ENCODE measurements at regions not wholly inside any gene's neighbourhood (a gene's known extent, or its start where the extent isn't known, plus 50 kb on each side); places are given as distances from the start of the nearest gene placed in this dataset.

DNA sequence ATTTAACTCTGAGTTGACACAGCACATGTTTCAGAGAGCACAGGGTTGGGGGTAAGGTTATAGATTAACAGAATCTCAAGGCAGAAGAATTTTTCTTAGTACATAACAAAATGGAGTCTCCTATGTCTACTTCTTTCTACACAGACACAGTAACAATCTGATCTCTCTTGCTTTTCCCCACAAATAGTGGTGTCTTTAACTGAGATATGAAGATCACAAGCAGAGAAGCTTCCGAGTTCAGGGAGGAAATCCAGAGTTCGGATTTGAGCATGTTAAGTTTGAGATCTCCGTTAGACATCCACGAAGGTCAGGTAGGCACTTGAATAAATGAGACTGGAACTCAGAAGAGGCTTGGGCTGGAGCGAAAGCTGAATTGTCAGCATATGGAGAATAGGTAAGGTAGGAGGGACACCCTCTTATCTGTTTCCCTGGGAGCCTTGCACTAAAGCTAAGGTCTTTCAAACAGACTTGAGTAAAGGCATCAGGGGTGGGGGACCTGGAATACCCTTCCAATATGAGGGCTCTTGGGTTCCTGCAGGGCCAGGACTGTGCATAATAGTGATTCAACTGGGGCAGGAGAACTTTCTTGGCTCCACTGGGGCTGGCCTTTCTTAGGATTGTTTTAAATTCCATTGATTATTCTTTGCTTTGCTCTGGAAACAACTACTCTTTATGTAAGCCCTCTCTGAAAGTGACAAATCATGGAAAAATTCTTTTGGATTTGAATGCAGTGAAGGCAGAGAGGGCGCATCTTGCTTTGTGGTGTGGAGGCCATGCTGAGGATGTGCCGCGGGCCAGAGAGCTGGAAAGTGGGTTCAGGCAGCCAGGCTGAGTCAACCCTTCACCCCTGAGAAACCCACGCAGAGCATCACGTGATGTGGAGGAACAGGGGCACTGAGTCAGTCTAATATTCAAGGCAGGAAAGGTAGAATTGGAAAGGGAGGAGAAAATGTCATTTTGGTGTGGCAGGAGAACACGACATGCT is 62.7 kb upstream of the AMPD3 start:
- no peak overlapping the region for H3K4me3 Mint-ChIP-seq
- ChIA-PET POLR2A (no interaction called here), CTCF (no interaction called here)
- DNase-seq: no peak
- H3K9me3 Mint-ChIP-seq: no peaks in the 10 kb centered on the region
- no peak overlapping the region for H3K27ac Mint-ChIP-seq
- no peaks in the 10 kb centered on the region for H3K4me1 Mint-ChIP-seq
- no peaks in the 10 kb centered on the region for H3K36me3 Mint-ChIP-seq (ENCODE audit: low read depth)
- H3K27me3 Mint-ChIP-seq: peaks cover 19% of the 10 kb centered on the region

DNA sequence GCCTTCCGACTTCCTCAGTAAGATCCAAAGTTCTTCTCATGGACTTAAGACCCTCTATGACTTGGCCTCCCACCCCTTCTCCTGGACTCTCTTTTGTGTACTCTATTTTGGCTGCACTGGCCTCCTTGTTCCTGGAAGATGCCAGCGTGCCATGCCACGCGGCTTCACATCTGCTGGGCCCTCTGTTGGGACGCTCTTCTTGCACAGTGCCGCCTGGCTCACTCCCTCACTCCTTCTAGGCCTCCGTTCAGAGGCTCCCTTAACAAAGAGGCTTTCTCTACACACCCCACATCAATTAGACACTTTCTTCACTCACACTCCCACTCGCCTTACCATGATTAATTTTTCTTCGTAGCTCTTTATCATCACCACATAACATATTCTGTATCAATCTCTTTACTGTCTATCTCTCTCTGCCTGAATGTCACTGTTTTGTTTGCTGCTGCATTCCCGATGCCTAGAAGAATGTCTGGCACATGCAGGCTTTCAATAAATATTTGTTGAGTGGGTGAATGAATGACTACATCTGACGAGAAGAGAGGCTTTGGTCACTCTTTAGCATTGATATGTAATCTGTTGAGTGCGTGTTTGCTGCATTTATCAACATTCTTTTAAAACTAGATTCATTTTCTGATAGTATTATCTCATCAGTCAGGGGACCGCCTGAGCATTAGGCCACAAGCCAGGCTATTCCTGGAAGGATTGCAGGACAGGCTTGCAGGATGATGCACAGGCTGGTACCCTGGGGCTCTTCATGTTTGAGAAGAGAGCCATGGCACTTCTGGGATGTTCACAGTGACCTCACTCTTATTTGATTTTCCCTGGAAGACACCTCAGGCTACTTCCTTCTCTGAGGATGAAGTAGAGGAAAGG is 60.6 kb upstream of the AMPD3 start:
- DNase-seq: no peak
- H3K4me3 Mint-ChIP-seq: no peak overlapping the region
- H3K9me3 Mint-ChIP-seq: no peaks in the 10 kb centered on the region
- H3K36me3 Mint-ChIP-seq (ENCODE audit: low read depth): no peaks in the 10 kb centered on the region
- peaks cover 19% of the 10 kb centered on the region for H3K27me3 Mint-ChIP-seq
- CTCF ChIA-PET: interaction anchor here (1.4 kb wide), 1 partner anchor 10 kb away, joined by 3 read pairs; no protein-coding TSS in a partner anchor
- no peaks in the 10 kb centered on the region for H3K4me1 Mint-ChIP-seq
- no peak overlapping the region for H3K27ac Mint-ChIP-seq
- POLR2A ChIA-PET: no interaction called here

DNA sequence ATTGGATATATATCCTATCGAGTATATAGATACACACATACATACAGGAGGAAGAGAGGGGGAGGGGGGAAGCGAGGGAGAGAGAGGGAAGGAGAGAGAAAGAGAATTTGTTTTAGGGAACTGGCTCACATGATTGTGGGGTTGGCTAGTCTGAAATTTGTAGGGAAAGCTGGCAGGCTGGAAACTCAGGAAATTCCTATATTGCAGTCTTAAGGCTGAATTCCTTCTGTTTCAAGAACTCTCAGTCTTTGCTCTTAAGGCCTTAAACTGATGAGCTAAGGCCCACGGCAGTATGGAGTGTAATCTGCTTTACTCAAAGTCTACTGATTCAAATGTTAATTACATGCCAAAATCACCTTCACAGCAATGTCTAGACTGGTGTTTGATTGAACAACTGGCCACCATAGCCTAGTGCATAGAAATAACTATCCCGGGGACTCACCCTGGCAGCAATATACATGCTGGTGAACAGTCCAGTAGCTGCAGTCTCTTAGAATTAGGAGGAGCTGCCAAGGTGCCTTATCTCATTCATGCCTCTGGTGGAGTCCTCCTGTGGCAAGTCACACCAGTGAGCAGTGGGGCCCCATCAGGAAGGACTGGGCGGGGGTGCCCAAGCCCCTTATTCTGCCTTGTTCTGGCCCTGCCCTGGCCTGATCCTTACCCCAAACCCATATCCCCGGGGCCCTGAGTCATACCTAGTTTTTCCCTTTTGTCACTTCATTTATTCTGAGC is 59.7 kb upstream of the AMPD3 start:
- peaks cover 1% of the 10 kb centered on the region for H3K4me1 Mint-ChIP-seq
- H3K4me3 Mint-ChIP-seq: no peak overlapping the region
- ChIA-PET POLR2A (no interaction called here), CTCF (interaction anchor here (0.5 to 1.4 kb wide), 5 partner anchors 9 to 163 kb away, joined by 3 to 4 read pairs (median 3); no protein-coding TSS in a partner anchor)
- H3K27ac Mint-ChIP-seq: no peak overlapping the region
- DNase-seq: no peak
- peaks cover 16% of the 10 kb centered on the region for H3K27me3 Mint-ChIP-seq
- no peaks in the 10 kb centered on the region for H3K9me3 Mint-ChIP-seq
- no peaks in the 10 kb centered on the region for H3K36me3 Mint-ChIP-seq (ENCODE audit: low read depth)

DNA sequence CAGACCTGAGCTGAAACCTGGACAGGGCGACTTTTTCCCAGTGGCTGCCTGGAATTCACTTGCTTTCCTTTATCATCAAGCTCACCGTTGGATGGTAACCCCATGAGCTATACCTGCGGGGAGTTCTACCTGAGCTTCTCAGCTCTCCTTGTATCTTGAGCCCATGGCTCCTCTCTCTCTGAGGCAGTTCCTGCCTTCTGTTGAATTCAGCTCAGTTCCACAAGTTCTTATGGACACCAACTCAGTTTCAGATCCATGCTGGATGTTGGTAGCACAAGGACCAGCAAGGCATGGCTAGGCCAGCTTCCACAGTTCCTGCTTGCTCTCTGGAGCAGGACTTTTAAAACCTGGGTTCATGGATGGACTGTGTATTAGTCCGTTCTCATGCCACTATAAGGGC is 58.3 kb upstream of the AMPD3 start:
- no peak overlapping the region for H3K27ac Mint-ChIP-seq
- peaks cover 9% of the 10 kb centered on the region for H3K27me3 Mint-ChIP-seq
- POLR2A ChIA-PET: no interaction called here

DNA sequence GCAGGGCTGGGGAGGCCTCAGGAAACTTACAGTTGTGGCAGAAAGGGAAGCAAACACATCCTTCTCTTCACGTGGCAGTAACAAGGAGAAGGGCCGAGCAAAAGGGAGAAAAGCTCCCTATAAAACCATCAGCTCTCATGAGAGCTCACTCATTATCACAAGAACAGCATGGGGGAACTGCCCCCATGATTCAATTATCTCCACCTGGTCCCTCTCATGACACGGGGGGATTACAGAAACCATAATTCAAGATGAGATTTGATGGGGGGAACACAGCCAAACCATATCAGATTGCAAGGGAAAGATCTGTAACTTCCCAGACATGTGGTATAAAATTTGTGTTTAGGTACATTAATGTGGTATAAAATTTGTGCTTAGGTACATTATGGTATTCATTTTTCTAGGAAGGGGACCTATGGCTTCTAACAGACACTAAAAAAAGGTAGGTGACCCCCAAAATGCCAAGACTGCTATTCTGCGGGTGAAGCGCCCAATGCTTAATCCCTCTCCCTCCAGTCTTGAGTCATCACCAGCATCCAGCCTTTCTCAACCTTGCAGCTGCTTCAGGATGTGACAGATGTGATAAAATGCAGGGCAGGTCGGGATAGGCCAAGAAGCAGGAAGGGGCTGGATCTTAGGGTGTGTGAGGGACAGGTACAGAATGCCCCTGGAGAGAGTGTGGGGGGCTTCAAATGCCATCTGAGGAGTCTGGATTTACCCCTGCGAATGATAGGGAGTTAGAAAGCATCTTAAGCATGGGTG is 57.7 kb upstream of the AMPD3 start:
- no peak overlapping the region for H3K27ac Mint-ChIP-seq
- CTCF ChIA-PET: interaction anchor here (0.7 to 0.9 kb wide), 2 partner anchors 8 to 30 kb away, joined by 3 read pairs; no protein-coding TSS in a partner anchor
- POLR2A ChIA-PET: no interaction called here

More for the DNA sequence above, 58.3 kb upstream of the AMPD3 start:
- peaks cover 13% of the 10 kb centered on the region for H3K4me1 Mint-ChIP-seq
- CTCF ChIA-PET: interaction anchor here (0.7 to 1.1 kb wide), 3 partner anchors 9 to 138 kb away, joined by 3 read pairs; no protein-coding TSS in a partner anchor
- no peak overlapping the region for H3K4me3 Mint-ChIP-seq
- DNase-seq: no peak
- no peaks in the 10 kb centered on the region for H3K36me3 Mint-ChIP-seq (ENCODE audit: low read depth)
- no peaks in the 10 kb centered on the region for H3K9me3 Mint-ChIP-seq

DNA sequence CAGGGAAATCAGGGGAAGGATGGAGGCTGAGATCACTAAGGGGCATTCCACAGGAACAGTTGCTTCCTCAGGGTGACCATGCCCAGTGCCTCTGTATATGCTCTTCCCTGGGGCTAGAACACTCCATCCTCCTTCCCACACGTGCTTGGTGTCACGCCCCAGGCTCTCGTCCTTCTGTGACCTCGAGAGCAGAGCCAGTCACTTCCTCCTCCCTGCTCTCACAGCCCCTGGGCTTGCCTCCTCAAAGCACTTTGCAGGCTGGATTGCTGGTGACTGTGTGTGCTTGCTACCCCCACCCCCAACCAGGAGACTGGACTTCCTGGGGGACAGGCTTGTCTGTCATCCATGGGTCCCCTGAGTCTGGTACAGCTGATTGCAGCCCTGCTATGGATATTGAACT is 56.5 kb upstream of the AMPD3 start:
- Mint-ChIP-seq H3K27me3 (no peaks in the 10 kb centered on the region), H3K36me3 (ENCODE audit: low read depth) (no peaks in the 10 kb centered on the region), H3K27ac (no peak overlapping the region), H3K4me1 (peaks cover 13% of the 10 kb centered on the region), H3K9me3 (no peaks in the 10 kb centered on the region), H3K4me3 (no peak overlapping the region)
- DNase-seq: no peak
- ChIA-PET CTCF (no interaction called here), POLR2A (no interaction called here)

More for the DNA sequence above, 57.7 kb upstream of the AMPD3 start:
- DNase-seq: no peak
- no peaks in the 10 kb centered on the region for H3K9me3 Mint-ChIP-seq
- peaks cover 13% of the 10 kb centered on the region for H3K4me1 Mint-ChIP-seq
- H3K36me3 Mint-ChIP-seq (ENCODE audit: low read depth): no peaks in the 10 kb centered on the region
- H3K27me3 Mint-ChIP-seq: peaks cover 5% of the 10 kb centered on the region
- no peak overlapping the region for H3K4me3 Mint-ChIP-seq

DNA sequence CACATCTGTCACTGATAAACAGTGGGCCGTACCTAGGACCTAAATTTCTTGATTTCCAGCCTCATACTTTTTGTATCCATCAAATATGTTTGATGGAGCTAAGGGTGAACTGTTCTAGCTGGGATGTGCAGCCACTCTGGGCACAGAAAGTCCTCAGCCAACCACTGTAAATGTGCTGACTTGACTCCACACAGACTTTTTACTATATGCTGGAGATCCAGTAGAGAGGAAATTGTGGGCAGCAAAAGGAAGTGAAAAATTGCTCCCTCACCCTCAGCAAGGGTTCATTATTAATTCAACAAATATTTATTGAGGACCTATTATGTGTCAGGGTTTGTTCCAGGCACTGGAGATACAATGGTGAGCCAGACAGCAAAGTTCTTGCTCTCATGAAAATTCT is 54.2 kb upstream of the AMPD3 start:
- Mint-ChIP-seq H3K9me3 (no peaks in the 10 kb centered on the region), H3K4me1 (peaks cover 14% of the 10 kb centered on the region), H3K4me3 (no peak overlapping the region), H3K27me3 (no peaks in the 10 kb centered on the region), H3K36me3 (ENCODE audit: low read depth) (no peaks in the 10 kb centered on the region), H3K27ac (no peak overlapping the region)
- CTCF ChIA-PET: interaction anchor here (0.6 to 1.2 kb wide), 2 partner anchors 28 to 46 kb away, joined by 3 to 4 read pairs; no protein-coding TSS in a partner anchor
- no peak for DNase-seq
- POLR2A ChIA-PET: no interaction called here

DNA sequence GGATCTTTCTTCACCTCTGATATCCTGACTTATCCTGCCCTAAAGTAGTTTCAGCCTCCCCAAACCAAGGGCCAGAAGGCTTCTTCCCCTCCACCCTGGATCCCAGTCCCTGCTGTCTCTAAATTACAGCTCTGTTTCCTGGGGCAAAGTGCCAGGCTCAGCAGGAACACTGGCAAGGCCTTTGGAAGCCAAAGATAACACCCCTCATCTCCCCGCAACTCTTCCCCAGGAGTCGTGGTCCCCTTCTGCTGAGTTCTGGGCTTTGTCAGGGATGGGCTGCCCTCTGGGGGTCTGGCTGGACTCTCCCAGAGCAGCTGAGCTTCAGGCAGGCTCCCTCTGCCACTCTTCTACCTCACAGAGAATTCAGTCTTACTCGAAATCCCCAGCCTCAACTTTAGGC is 53.8 kb upstream of the AMPD3 start:
- no peaks in the 10 kb centered on the region for H3K27me3 Mint-ChIP-seq
- no peak overlapping the region for H3K4me3 Mint-ChIP-seq
- ChIA-PET POLR2A (no interaction called here), CTCF (interaction anchor here (1.2 to 1.6 kb wide), 2 partner anchors 11 to 28 kb away, joined by 3 to 4 read pairs; no protein-coding TSS in a partner anchor)
- peaks cover 16% of the 10 kb centered on the region for H3K4me1 Mint-ChIP-seq
- H3K27ac Mint-ChIP-seq: no peak overlapping the region
- no peak for DNase-seq
- H3K9me3 Mint-ChIP-seq: no peaks in the 10 kb centered on the region
- no peaks in the 10 kb centered on the region for H3K36me3 Mint-ChIP-seq (ENCODE audit: low read depth)

DNA sequence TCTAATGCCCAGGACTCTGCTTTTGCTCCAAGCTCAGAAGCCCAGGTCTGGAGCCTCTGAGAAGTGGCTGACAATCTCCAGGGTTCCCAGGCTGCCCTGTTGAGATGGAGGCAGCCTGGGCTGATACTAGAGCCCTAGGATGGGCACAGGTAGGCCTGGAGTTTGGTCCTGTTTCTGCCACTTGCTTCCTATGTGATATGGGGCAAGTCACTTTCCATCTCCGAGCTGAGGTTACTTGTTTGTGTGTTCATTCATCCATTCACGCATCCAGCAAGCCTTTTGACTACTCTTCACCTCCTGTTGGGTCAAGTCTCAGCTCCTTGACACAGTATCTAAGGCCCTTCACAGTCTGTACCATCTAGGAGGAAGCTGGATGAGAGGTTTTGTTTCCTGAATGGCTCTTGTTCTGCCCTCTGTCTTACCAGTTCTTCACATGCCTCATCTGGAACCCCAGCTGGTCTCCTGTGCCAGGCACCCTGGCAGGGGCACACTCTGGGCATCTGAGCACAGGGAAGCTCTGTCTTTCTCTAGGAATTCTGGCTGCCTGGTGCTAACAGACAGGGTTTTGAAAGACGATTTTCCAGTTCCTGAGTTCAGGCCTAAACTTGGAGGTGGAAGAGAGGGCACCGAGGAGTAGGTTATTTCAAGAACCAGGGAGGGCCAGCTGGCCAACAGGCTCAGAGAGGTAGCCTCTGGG is 53.2 kb upstream of the AMPD3 start:
- no peak for DNase-seq
- peak overlapping the region; percentile 32 for H3K27ac Mint-ChIP-seq
- H3K4me1 Mint-ChIP-seq: peaks cover 16% of the 10 kb centered on the region
- H3K9me3 Mint-ChIP-seq: no peaks in the 10 kb centered on the region
- no peaks in the 10 kb centered on the region for H3K36me3 Mint-ChIP-seq (ENCODE audit: low read depth)
- CTCF ChIA-PET: interaction anchor here (0.8 to 1.9 kb wide), 5 partner anchors 10 to 247 kb away, joined by 3 to 4 read pairs (median 4); partner anchors contain the start of gene RNF141
- H3K27me3 Mint-ChIP-seq: no peaks in the 10 kb centered on the region
- POLR2A ChIA-PET: no interaction called here
- H3K4me3 Mint-ChIP-seq: no peak overlapping the region

All from activated CD4-positive, alpha-beta T cell treated with anti-CD3 and anti-CD28 coated beads, Interleukin-2, amount 10 ng/mL, durations not matched to agents 7 days and 5 days (primary cell).